ENCODE measurements at regions not wholly inside any gene's neighbourhood (a gene's known extent, or its start where the extent isn't known, plus 50 kb on each side); places are given as distances from the start of the nearest gene placed in this dataset.
"Not testable (repeated sequence)": the region's sequence is repeated elsewhere in the genome, so short reads cannot be mapped to it uniquely, and the experiment has no call there.

DNA sequence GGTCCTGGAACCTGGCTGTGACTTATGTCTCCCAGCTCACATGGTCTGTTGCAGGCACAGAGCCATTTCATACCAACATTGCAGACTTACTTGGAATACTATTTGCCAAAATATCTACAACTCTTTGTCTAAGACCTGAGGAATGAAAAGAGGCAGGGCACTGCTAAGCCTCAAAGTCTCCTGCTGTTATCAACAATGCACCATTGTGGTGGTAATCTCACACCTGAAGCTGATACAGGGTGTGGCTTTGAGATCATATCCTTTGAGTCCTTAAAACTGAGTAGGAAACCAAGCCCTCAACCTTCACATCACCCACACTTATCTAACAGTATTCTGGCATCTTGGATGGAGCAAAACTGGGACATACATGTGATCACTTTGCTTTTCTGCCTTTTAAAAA, 782.0 kb downstream of the EPHA3 start:
- DNase-seq (ENCODE audit: low read depth, low spot score) = peak; percentile 16
- H3K4me3 ChIP-seq (ENCODE audit: insufficient read length, low read depth) = no peak overlapping the region
- no peaks in the 10 kb centered on the region for H3K4me1 ChIP-seq (ENCODE audit: insufficient read depth, insufficient read length)
- no peaks in the 10 kb centered on the region for H3K36me3 ChIP-seq (ENCODE audit: insufficient read depth, insufficient read length, low read length)
- no peaks in the 10 kb centered on the region for H3K27me3 ChIP-seq (ENCODE audit: insufficient read depth, insufficient read length)
- TF ChIP-seq ZNF274 (IDR thresholded peaks at IDR 0.05; ENCODE audit: low read depth, low read length) (no peak), YY1 (IDR thresholded peaks at IDR 0.05; ENCODE audit: insufficient read depth, insufficient read length) (no peak), SUZ12 (IDR thresholded peaks at IDR 0.05; ENCODE audit: extremely low read depth, insufficient read depth, insufficient read length) (no peak)
- H3K9ac ChIP-seq (ENCODE audit: insufficient read length, low read depth) = no peak overlapping the region
- peaks cover 9% of the 10 kb centered on the region; the same call in 1 of the 2 replicates for H3K9me3 ChIP-seq (ENCODE audit: insufficient read depth, low read length)

DNA sequence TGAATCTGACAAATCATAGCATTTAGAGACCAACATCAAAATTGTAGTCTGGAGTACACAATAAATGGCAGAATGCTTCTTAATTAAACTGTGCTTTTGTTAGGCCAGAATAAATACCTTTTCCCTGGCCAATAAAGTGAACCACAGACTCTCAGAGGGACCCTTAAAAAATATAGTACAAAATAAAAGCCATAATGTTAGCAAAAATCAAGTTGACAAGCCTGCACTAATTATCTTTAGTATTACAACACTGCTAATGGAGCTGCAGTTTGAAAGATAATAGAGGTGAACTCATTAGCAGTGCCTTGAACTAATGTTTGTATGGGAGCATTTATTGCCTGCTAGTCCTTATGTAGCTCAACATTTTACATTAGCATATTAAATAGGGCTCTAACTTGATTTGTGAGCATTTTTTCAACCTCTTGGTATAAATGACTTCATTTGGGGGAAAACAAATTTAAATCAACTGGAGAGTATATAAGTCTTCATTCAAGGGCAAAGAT, 801.3 kb downstream of the EPHA3 start:
- TF ChIP-seq SUZ12 (IDR thresholded peaks at IDR 0.05; ENCODE audit: extremely low read depth, insufficient read depth, insufficient read length) = no peak
- TF ChIP-seq ZNF274 (IDR thresholded peaks at IDR 0.05; ENCODE audit: low read depth, low read length) = no peak
- TF ChIP-seq YY1 (IDR thresholded peaks at IDR 0.05; ENCODE audit: insufficient read depth, insufficient read length) = no peak
- H3K4me1 ChIP-seq (ENCODE audit: insufficient read depth, insufficient read length) = no peaks in the 10 kb centered on the region
- H3K27me3 ChIP-seq (ENCODE audit: insufficient read depth, insufficient read length) = no peaks in the 10 kb centered on the region
- no peak overlapping the region for H3K9ac ChIP-seq (ENCODE audit: insufficient read length, low read depth)
- no peak for DNase-seq (ENCODE audit: low read depth, low spot score)
- no peak overlapping the region for H3K4me3 ChIP-seq (ENCODE audit: insufficient read length, low read depth)
- H3K9me3 ChIP-seq (ENCODE audit: insufficient read depth, low read length) = peaks cover 11% of the 10 kb centered on the region; the same call in 1 of the 2 replicates
- no peaks in the 10 kb centered on the region for H3K36me3 ChIP-seq (ENCODE audit: insufficient read depth, insufficient read length, low read length)

DNA sequence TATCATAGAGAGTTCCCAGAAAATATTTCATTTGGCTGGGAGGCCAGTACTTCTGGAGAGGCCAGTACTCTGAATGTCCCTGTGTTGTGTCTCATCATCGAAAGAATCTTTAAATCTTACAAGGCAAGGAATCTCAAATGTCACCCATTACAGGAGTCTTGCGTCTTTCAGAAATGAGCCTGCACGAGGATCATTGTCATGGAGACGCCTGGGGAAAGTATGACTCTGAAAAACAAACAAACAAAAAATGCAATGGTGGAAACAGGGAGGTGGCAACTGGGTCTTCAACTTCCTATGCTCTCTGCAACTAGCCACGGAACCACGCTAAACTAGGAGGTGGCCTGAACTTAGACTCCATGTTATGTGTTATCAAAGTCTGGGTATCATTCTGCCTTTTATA, 804.6 kb downstream of the EPHA3 start:
- Histone ChIP-seq H3K4me3 (ENCODE audit: insufficient read length, low read depth) (no peak overlapping the region), H3K9me3 (ENCODE audit: insufficient read depth, low read length) (no peaks in the 10 kb centered on the region)
- TF ChIP-seq ZNF274 (IDR thresholded peaks at IDR 0.05; ENCODE audit: low read depth, low read length) (no peak), SUZ12 (IDR thresholded peaks at IDR 0.05; ENCODE audit: extremely low read depth, insufficient read depth, insufficient read length) (no peak), YY1 (IDR thresholded peaks at IDR 0.05; ENCODE audit: insufficient read depth, insufficient read length) (no peak)

DNA sequence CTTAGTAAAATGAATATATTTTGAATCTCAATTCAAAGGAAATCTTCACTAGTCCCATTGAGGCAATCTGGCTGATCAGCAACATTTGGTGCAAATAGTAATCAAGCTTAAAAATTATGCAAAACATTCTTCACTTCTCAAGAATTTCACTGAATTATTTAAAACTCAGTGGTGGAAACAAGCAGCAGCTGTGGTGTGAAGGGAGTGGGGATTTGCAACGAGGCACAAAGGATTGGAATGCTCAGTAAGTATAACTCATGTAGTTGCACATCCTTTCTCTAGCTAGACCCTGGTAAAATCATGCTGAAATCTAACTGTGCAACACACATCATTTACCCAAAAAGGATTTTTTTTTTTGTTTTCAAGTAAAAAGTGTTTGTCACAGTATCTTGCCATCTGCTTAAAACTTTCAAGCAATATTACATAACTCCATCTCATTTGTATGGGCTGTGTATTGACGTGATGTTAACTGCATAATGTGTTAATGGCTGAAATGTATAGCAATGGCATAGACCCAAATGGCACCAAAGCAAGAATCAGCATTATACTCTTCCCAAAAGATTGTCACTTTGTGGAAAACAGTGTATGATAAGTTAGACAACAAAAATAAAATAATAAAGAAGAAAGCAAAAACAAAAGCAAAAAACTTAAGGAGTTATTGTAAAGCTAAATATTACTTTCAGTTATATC, 816.6 kb downstream of the EPHA3 start:
- no peak for TF ChIP-seq SUZ12 (IDR thresholded peaks at IDR 0.05; ENCODE audit: extremely low read depth, insufficient read depth, insufficient read length)
- no peak for TF ChIP-seq YY1 (IDR thresholded peaks at IDR 0.05; ENCODE audit: insufficient read depth, insufficient read length)
- TF ChIP-seq ZNF274 (IDR thresholded peaks at IDR 0.05; ENCODE audit: low read depth, low read length) = no peak
- Histone ChIP-seq H3K36me3 (ENCODE audit: insufficient read depth, insufficient read length, low read length) (no peaks in the 10 kb centered on the region), H3K9ac (ENCODE audit: insufficient read length, low read depth) (no peak overlapping the region), H3K9me3 (ENCODE audit: insufficient read depth, low read length) (peaks cover 22% of the 10 kb centered on the region), H3K27me3 (ENCODE audit: insufficient read depth, insufficient read length) (no peaks in the 10 kb centered on the region), H3K4me3 (ENCODE audit: insufficient read length, low read depth) (no peak overlapping the region), H3K4me1 (ENCODE audit: insufficient read depth, insufficient read length) (no peaks in the 10 kb centered on the region)
- DNase-seq (ENCODE audit: low read depth, low spot score) = no peak

More for the DNA sequence above, 804.6 kb downstream of the EPHA3 start:
- Histone ChIP-seq H3K27me3 (ENCODE audit: insufficient read depth, insufficient read length) (no peaks in the 10 kb centered on the region), H3K36me3 (ENCODE audit: insufficient read depth, insufficient read length, low read length) (no peaks in the 10 kb centered on the region), H3K9ac (ENCODE audit: insufficient read length, low read depth) (no peak overlapping the region), H3K4me1 (ENCODE audit: insufficient read depth, insufficient read length) (no peaks in the 10 kb centered on the region)
- DNase-seq (ENCODE audit: low read depth, low spot score) = no peak

DNA sequence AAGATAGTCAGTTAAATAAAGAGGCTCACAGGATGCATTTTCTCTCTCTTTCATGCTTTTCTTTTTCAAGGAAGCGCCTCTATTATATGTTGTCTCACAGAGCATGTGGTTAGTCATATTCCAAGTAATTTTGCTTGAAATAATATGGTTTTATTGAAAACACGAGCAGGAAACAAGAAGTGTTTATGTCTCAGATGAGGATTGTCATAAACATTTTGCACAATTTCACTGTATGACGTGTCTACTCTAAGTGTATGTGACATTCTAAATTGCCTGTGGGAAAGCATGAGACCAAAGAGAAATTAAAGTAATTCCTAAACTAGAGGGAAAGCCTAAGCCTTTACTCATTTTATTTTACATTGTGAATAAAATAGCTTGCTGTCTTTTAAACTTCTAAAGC, 818.6 kb downstream of the EPHA3 start:
- no peaks in the 10 kb centered on the region for H3K4me1 ChIP-seq (ENCODE audit: insufficient read depth, insufficient read length)
- TF ChIP-seq YY1 (IDR thresholded peaks at IDR 0.05; ENCODE audit: insufficient read depth, insufficient read length) (no peak), SUZ12 (IDR thresholded peaks at IDR 0.05; ENCODE audit: extremely low read depth, insufficient read depth, insufficient read length) (no peak), ZNF274 (IDR thresholded peaks at IDR 0.05; ENCODE audit: low read depth, low read length) (no peak)

DNA sequence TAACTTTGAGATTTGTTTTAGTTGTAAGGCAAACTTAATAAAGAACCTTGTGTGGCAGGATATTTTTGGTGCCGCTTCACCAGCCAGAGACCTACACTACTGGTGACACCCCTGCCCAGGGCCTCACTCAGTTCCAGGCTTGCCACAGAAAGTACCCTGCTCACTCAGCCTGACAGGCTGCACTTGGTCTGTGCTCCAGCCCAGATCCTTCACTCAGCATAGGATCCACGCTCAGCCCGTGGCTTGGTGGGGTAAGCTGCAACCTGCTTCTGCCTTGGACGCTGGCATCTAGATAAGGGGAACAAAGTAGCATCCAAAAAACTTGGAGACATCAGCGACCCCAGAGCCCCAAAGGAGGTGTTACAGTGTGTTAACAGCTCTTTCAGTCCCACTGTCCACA, 825.5 kb downstream of the EPHA3 start:
- no peak overlapping the region for H3K4me3 ChIP-seq (ENCODE audit: insufficient read length, low read depth)
- H3K9ac ChIP-seq (ENCODE audit: insufficient read length, low read depth) = no peak overlapping the region
- H3K9me3 ChIP-seq (ENCODE audit: insufficient read depth, low read length) = peaks cover 18% of the 10 kb centered on the region
- DNase-seq (ENCODE audit: low read depth, low spot score) = no peak
- H3K36me3 ChIP-seq (ENCODE audit: insufficient read depth, insufficient read length, low read length) = no peaks in the 10 kb centered on the region
- no peaks in the 10 kb centered on the region for H3K4me1 ChIP-seq (ENCODE audit: insufficient read depth, insufficient read length)
- TF ChIP-seq ZNF274 (IDR thresholded peaks at IDR 0.05; ENCODE audit: low read depth, low read length) (no peak), SUZ12 (IDR thresholded peaks at IDR 0.05; ENCODE audit: extremely low read depth, insufficient read depth, insufficient read length) (no peak), YY1 (IDR thresholded peaks at IDR 0.05; ENCODE audit: insufficient read depth, insufficient read length) (no peak)
- H3K27me3 ChIP-seq (ENCODE audit: insufficient read depth, insufficient read length) = no peaks in the 10 kb centered on the region

More for the DNA sequence above, 818.6 kb downstream of the EPHA3 start:
- no peak overlapping the region for H3K4me3 ChIP-seq (ENCODE audit: insufficient read length, low read depth)
- no peak overlapping the region for H3K9ac ChIP-seq (ENCODE audit: insufficient read length, low read depth)
- no peak for DNase-seq (ENCODE audit: low read depth, low spot score)
- H3K36me3 ChIP-seq (ENCODE audit: insufficient read depth, insufficient read length, low read length) = no peaks in the 10 kb centered on the region
- no peaks in the 10 kb centered on the region for H3K27me3 ChIP-seq (ENCODE audit: insufficient read depth, insufficient read length)
- H3K9me3 ChIP-seq (ENCODE audit: insufficient read depth, low read length) = peaks cover 5% of the 10 kb centered on the region

DNA sequence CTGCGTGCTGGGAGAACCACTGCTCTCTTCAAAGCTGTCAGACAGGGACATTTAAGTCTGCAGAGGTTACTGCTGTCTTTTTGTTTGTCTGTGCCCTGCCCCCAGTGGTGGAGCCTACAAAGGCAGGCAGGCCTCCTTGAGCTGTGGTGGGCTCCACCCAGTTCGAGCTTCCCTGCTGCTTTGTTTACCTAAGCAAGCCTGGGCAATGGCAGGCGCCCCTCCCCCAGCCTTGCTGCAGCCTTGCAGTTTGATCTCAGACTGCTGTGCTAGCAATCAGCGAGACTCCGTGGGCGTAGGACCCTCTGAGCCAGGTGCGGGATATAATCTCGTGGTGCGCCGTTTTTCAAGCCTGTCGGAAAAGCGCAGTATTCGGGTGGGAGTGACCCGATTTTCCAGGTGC, 837.0 kb downstream of the EPHA3 start:
- not testable (repeated sequence) for H3K4me3 ChIP-seq (ENCODE audit: insufficient read length, low read depth); DNase-seq (ENCODE audit: low read depth, low spot score); H3K9ac ChIP-seq (ENCODE audit: insufficient read length, low read depth); H3K4me1 ChIP-seq (ENCODE audit: insufficient read depth, insufficient read length); H3K36me3 ChIP-seq (ENCODE audit: insufficient read depth, insufficient read length, low read length); H3K27me3 ChIP-seq (ENCODE audit: insufficient read depth, insufficient read length)
- H3K9me3 ChIP-seq (ENCODE audit: insufficient read depth, low read length) = peaks cover 31% of the 10 kb centered on the region
